Activated B cell treated with CpG ODN at 0.5 μM for 24 hours (primary cell): ENCODE measurements at regions not wholly inside any gene's neighbourhood (a gene's known extent, or its start where the extent isn't known, plus 50 kb on each side); places are given as distances from the start of the nearest gene placed in this dataset.

Experiments
- ATAC-seq: fragments of 200-7000 bp; cut with Tn5 transposase; one replicate; pipeline ENCODE4 v1.10.0; 2021; ENCODE audit warnings: low read depth, mild to moderate bottlenecking, moderate library complexity
- CTCF ChIA-PET: fragments of 350-600 bp; sonication (Branson Sonifier 250); formaldehyde crosslinking; loops from one replicate; lab custom pipeline; 2021; ENCODE audit warnings: antibody characterized with exemption; lab: Charles Lee
- POLR2A ChIA-PET: fragments of 350-600 bp; sonication (Branson Sonifier 250); formaldehyde crosslinking; loops from one replicate; lab custom pipeline; 2021; ENCODE audit warnings: antibody characterized with exemption; lab: Charles Lee
- DNase-seq: peaks from one replicate; pipeline ENCODE4 v3.0.0; 2022
- H3K27ac Mint-ChIP-seq: one replicate; pipeline ENCODE4 v1.8.0; 2020; ENCODE audit warnings: mixed read lengths
- H3K27me3 Mint-ChIP-seq: one replicate; pipeline ENCODE4 v1.8.0; 2021; ENCODE audit warnings: mixed read lengths
- H3K36me3 Mint-ChIP-seq: one replicate; pipeline ENCODE4 v1.8.0; 2021; ENCODE audit warnings: low read depth, mixed read lengths
- H3K4me1 Mint-ChIP-seq: one replicate; pipeline ENCODE4 v1.8.0; 2021; ENCODE audit warnings: mixed read lengths
- H3K4me3 Mint-ChIP-seq: one replicate; pipeline ENCODE4 v1.8.0; 2020; ENCODE audit warnings: mild to moderate bottlenecking, mixed read lengths
- H3K9me3 Mint-ChIP-seq: one replicate; pipeline ENCODE4 v1.8.0; 2020; ENCODE audit warnings: mixed read lengths
- intact Hi-C: fragments of 100-400 bp; cut with micrococcal nuclease; formaldehyde crosslinking; loops from one replicate; pipeline ENCODE4 v1.15.1; 2024
- TF ChIP-seq, protein P1 (sequence below): fragments of 200-600 bp; IDR thresholded peaks from one replicate; pipeline ENCODE4 v1.8.0; 2022; ENCODE audit warnings: antibody characterized with exemption, mild to moderate bottlenecking

DNA sequence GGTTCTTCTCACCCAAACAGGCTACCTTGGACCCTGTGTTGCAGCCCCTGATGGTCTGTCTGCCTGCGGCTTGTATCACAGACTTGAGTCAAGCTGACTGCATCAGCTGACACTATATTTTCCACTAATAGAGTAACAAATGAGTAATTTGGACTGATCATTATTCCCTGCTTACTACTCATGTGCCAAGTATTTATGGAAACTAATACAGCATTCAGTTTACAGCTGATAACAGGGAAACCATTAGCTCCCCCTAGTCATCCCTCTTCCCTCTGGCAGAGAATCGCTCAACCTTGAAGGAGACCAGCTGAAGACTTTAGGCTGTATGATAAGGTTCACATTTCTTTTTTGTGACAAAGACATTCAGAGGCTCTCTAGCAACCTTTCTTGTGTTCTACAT is 116.6 kb upstream of the SYT6 start:
- intact Hi-C loops: no loop called here
- ChIA-PET CTCF (interaction anchor here (0.9 to 1.5 kb wide), 2 partner anchors 8 to 13 kb away, joined by 3 to 4 read pairs; no protein-coding TSS in a partner anchor), POLR2A (no interaction called here)
- Mint-ChIP-seq H3K9me3 (no peaks in the 10 kb centered on the region), H3K27ac (no peak overlapping the region), H3K27me3 (peaks cover 25% of the 10 kb centered on the region), H3K4me1 (no peaks in the 10 kb centered on the region), H3K36me3 (no peaks in the 10 kb centered on the region), H3K4me3 (no peak overlapping the region)
- ATAC-seq (no peak), DNase-seq (no peak)
- TF ChIP-seq, protein P1, sequence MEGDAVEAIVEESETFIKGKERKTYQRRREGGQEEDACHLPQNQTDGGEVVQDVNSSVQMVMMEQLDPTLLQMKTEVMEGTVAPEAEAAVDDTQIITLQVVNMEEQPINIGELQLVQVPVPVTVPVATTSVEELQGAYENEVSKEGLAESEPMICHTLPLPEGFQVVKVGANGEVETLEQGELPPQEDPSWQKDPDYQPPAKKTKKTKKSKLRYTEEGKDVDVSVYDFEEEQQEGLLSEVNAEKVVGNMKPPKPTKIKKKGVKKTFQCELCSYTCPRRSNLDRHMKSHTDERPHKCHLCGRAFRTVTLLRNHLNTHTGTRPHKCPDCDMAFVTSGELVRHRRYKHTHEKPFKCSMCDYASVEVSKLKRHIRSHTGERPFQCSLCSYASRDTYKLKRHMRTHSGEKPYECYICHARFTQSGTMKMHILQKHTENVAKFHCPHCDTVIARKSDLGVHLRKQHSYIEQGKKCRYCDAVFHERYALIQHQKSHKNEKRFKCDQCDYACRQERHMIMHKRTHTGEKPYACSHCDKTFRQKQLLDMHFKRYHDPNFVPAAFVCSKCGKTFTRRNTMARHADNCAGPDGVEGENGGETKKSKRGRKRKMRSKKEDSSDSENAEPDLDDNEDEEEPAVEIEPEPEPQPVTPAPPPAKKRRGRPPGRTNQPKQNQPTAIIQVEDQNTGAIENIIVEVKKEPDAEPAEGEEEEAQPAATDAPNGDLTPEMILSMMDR: no peak

DNA sequence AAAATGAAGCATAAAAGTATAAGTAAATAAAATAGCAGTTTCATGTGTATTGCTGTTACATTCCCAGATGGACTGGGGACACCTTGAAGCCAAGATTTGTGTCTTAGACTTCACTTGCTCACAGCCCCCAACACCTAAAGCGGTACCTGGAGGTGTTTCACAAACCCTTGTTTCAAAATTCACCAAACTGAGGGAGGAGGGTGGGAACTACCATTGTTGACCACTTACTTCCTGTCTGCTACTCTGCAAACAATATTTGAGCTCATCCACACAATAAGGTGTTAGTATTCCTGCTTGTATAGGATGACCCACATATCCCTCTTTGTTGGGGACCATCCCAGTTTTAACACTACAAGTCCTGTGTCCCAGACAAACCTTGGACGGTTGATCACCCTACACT is 115.9 kb upstream of the SYT6 start:
- DNase-seq: no peak
- intact Hi-C loops: no loop called here
- ChIA-PET CTCF (interaction anchor here (1.5 kb wide), 1 partner anchor 13 kb away, joined by 4 read pairs; no protein-coding TSS in a partner anchor), POLR2A (no interaction called here)
- no peaks in the 10 kb centered on the region for H3K36me3 Mint-ChIP-seq
- no peaks in the 10 kb centered on the region for H3K4me1 Mint-ChIP-seq
- no peak overlapping the region for H3K27ac Mint-ChIP-seq
- H3K27me3 Mint-ChIP-seq: peaks cover 21% of the 10 kb centered on the region
- no peak for ATAC-seq
- no peak overlapping the region for H3K4me3 Mint-ChIP-seq
- TF ChIP-seq, protein P1: no peak
- no peaks in the 10 kb centered on the region for H3K9me3 Mint-ChIP-seq

DNA sequence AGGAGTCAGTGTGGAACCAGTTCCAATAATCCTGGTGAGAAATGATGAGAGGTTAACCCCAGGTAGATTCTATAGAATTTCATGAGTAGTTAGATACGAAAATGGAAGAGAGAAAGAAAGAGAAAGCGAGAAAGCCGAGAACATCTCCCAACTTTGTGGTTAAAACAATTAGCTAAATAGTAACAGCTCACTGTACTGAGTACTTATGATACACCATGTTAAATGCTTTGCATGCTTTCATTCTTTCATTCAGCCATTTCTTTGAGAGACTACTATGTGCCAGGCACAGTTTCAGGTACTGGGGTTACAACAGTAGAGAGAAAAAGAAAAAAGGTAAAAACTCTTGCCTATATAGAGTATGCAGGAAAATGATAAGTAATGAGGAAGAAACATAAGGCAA is 109.7 kb upstream of the SYT6 start:
- peaks cover 8% of the 10 kb centered on the region for H3K27me3 Mint-ChIP-seq
- no peak for ATAC-seq

DNA sequence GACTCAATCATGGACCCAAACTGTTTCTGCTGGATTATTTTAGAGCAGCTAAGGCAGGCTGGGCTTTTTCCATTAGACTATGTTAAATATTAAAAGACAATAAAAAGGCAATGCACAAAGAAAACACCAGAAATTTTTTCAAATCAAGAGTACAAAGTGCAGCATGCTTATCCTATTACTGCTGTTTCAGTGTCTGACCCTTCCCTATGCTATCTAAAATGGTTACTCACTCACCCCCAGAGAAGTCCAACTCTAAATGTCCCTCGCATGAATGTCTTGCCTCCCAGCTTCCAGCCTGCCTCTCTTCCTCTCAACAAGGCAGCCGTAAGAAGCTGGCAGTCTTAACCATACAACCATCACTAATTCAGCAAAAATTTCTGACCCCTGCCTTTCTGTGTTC is 108.7 kb upstream of the SYT6 start:
- no peak overlapping the region for H3K27ac Mint-ChIP-seq
- no peaks in the 10 kb centered on the region for H3K4me1 Mint-ChIP-seq
- TF ChIP-seq, protein P1: no peak
- ChIA-PET CTCF (no interaction called here), POLR2A (no interaction called here)
- DNase-seq (no peak), ATAC-seq (no peak)
- intact Hi-C loops: no loop called here
- no peaks in the 10 kb centered on the region for H3K36me3 Mint-ChIP-seq
- H3K9me3 Mint-ChIP-seq: no peaks in the 10 kb centered on the region
- H3K27me3 Mint-ChIP-seq: peaks cover 14% of the 10 kb centered on the region
- no peak overlapping the region for H3K4me3 Mint-ChIP-seq

More for the DNA sequence above, 109.7 kb upstream of the SYT6 start:
- Mint-ChIP-seq H3K27ac (no peak overlapping the region), H3K4me1 (no peaks in the 10 kb centered on the region), H3K36me3 (no peaks in the 10 kb centered on the region), H3K4me3 (no peak overlapping the region), H3K9me3 (no peaks in the 10 kb centered on the region)
- intact Hi-C loops: no loop called here
- ChIA-PET POLR2A (no interaction called here), CTCF (no interaction called here)
- TF ChIP-seq, protein P1: no peak
- DNase-seq: no peak

DNA sequence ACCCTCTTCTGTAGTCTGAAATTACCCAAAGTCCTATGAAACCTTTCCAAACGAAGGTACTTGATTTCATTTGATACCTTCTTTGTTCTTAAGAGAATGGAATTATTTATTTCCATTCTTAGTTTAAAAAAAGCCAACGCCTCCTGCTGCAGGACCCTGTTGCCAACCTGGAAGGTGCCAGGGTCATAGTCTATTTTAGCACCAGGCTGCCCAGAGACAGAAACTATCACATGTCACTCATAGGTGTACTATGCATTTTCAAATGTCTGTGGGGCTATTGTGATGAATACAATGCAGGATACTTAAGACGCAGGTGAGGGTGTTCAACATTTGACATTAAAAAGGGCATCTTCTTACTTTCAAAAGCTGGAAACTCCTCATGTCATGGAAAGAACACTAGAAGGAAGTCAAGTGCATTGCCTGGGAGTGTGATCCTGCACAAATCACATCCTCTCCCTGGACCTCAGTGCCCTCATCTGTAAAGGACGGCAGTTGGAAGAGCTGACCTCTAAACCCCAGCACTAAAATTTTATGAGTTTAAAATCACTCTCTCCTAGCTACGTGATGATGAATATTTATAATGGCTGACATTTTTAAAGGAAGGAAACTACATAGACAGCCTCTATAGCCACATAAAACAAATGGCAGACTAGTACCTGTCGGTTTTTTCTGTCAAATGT is 107.3 kb upstream of the SYT6 start:
- ChIA-PET POLR2A (no interaction called here), CTCF (no interaction called here)
- no peak for DNase-seq
- H3K27ac Mint-ChIP-seq: no peak overlapping the region
- peaks cover 16% of the 10 kb centered on the region for H3K27me3 Mint-ChIP-seq
- H3K9me3 Mint-ChIP-seq: no peaks in the 10 kb centered on the region
- intact Hi-C loops: no loop called here
- TF ChIP-seq, protein P1: no peak
- no peak overlapping the region for H3K4me3 Mint-ChIP-seq
- no peak for ATAC-seq
- H3K4me1 Mint-ChIP-seq: no peaks in the 10 kb centered on the region
- no peaks in the 10 kb centered on the region for H3K36me3 Mint-ChIP-seq
